ENCODE measurements at regions not wholly inside any gene's neighbourhood (a gene's known extent, or its start where the extent isn't known, plus 50 kb on each side); places are given as distances from the start of the nearest gene placed in this dataset.

- no peak overlapping the region for H3K9ac ChIP-seq (ENCODE audit: low read length)
- H3K27me3 ChIP-seq (ENCODE audit: control insufficient read depth, insufficient read depth, low read length), result no peaks in the 10 kb centered on the region
- H3K9me3 ChIP-seq (ENCODE audit: control insufficient read depth, insufficient read depth, low read depth, low read length), result no peaks in the 10 kb centered on the region
- H3K4me3 ChIP-seq (ENCODE audit: low read depth, low read length), result no peak overlapping the region
- H3K4me1 ChIP-seq (ENCODE audit: control insufficient read depth, insufficient read depth, low read length), result no peaks in the 10 kb centered on the region
- no peaks in the 10 kb centered on the region for H3K36me3 ChIP-seq (ENCODE audit: control insufficient read depth, insufficient read depth, low read length)
- H3K27ac ChIP-seq (ENCODE audit: low read depth, low read length), result no peak overlapping the region
Observed at GRCh38 chr11:10377183-10377582, 72.3 kb downstream of the ADM start.

GRCh38 chr11:10378362-10378761 lies 73.5 kb downstream of the ADM start:
- H3K4me3 ChIP-seq (ENCODE audit: low read depth, low read length), result no peak overlapping the region
- H3K9me3 ChIP-seq (ENCODE audit: control insufficient read depth, insufficient read depth, low read depth, low read length), result no peaks in the 10 kb centered on the region
- H3K27me3 ChIP-seq (ENCODE audit: control insufficient read depth, insufficient read depth, low read length), result no peaks in the 10 kb centered on the region
- H3K9ac ChIP-seq (ENCODE audit: low read length), result no peak overlapping the region
- H3K4me1 ChIP-seq (ENCODE audit: control insufficient read depth, insufficient read depth, low read length), result no peaks in the 10 kb centered on the region
- no peak overlapping the region for H3K27ac ChIP-seq (ENCODE audit: low read depth, low read length)
- H3K36me3 ChIP-seq (ENCODE audit: control insufficient read depth, insufficient read depth, low read length), result no peaks in the 10 kb centered on the region

GRCh38 chr11:10379022-10379421 lies 74.1 kb downstream of the ADM start:
- Histone ChIP-seq H3K9ac (ENCODE audit: low read length) (no peak overlapping the region), H3K4me3 (ENCODE audit: low read depth, low read length) (no peak overlapping the region), H3K27ac (ENCODE audit: low read depth, low read length) (no peak overlapping the region), H3K4me1 (ENCODE audit: control insufficient read depth, insufficient read depth, low read length) (no peaks in the 10 kb centered on the region), H3K27me3 (ENCODE audit: control insufficient read depth, insufficient read depth, low read length) (no peaks in the 10 kb centered on the region), H3K9me3 (ENCODE audit: control insufficient read depth, insufficient read depth, low read depth, low read length) (no peaks in the 10 kb centered on the region), H3K36me3 (ENCODE audit: control insufficient read depth, insufficient read depth, low read length) (no peaks in the 10 kb centered on the region)

- H3K4me1 ChIP-seq (ENCODE audit: control insufficient read depth, insufficient read depth, low read length), result no peaks in the 10 kb centered on the region
- no peak overlapping the region for H3K4me3 ChIP-seq (ENCODE audit: low read depth, low read length)
- no peak overlapping the region for H3K27ac ChIP-seq (ENCODE audit: low read depth, low read length)
- no peaks in the 10 kb centered on the region for H3K9me3 ChIP-seq (ENCODE audit: control insufficient read depth, insufficient read depth, low read depth, low read length)
- no peaks in the 10 kb centered on the region for H3K27me3 ChIP-seq (ENCODE audit: control insufficient read depth, insufficient read depth, low read length)
- no peaks in the 10 kb centered on the region for H3K36me3 ChIP-seq (ENCODE audit: control insufficient read depth, insufficient read depth, low read length)
- H3K9ac ChIP-seq (ENCODE audit: low read length), result no peak overlapping the region
Observed at GRCh38 chr11:10379426-10379825, 74.6 kb downstream of the ADM start.

GRCh38 chr11:10379871-10380568 lies 75.0 kb upstream of the AMPD3 start:
- Histone ChIP-seq H3K27me3 (ENCODE audit: control insufficient read depth, insufficient read depth, low read length) (no peaks in the 10 kb centered on the region), H3K9ac (ENCODE audit: low read length) (no peak overlapping the region), H3K27ac (ENCODE audit: low read depth, low read length) (no peak overlapping the region), H3K4me3 (ENCODE audit: low read depth, low read length) (no peak overlapping the region), H3K9me3 (ENCODE audit: control insufficient read depth, insufficient read depth, low read depth, low read length) (no peaks in the 10 kb centered on the region), H3K4me1 (ENCODE audit: control insufficient read depth, insufficient read depth, low read length) (no peaks in the 10 kb centered on the region), H3K36me3 (ENCODE audit: control insufficient read depth, insufficient read depth, low read length) (no peaks in the 10 kb centered on the region)

- H3K36me3 ChIP-seq (ENCODE audit: control insufficient read depth, insufficient read depth, low read length), result no peaks in the 10 kb centered on the region
- no peak overlapping the region for H3K9ac ChIP-seq (ENCODE audit: low read length)
- no peak overlapping the region for H3K4me3 ChIP-seq (ENCODE audit: low read depth, low read length)
- no peaks in the 10 kb centered on the region for H3K27me3 ChIP-seq (ENCODE audit: control insufficient read depth, insufficient read depth, low read length)
- H3K27ac ChIP-seq (ENCODE audit: low read depth, low read length), result no peak overlapping the region
- 0 out of 2 replicates have a peak, but pooled peaks cover 3% of the 10 kb centered on the region for H3K4me1 ChIP-seq (ENCODE audit: control insufficient read depth, insufficient read depth, low read length)
- H3K9me3 ChIP-seq (ENCODE audit: control insufficient read depth, insufficient read depth, low read depth, low read length), result no peaks in the 10 kb centered on the region
Observed at GRCh38 chr11:10380921-10381320, 74.1 kb upstream of the AMPD3 start.

- Histone ChIP-seq H3K27me3 (ENCODE audit: control insufficient read depth, insufficient read depth, low read length) (no peaks in the 10 kb centered on the region), H3K9ac (ENCODE audit: low read length) (no peak overlapping the region), H3K36me3 (ENCODE audit: control insufficient read depth, insufficient read depth, low read length) (no peaks in the 10 kb centered on the region), H3K4me1 (ENCODE audit: control insufficient read depth, insufficient read depth, low read length) (0 out of 2 replicates have a peak, but pooled peaks cover 3% of the 10 kb centered on the region), H3K9me3 (ENCODE audit: control insufficient read depth, insufficient read depth, low read depth, low read length) (no peaks in the 10 kb centered on the region), H3K27ac (ENCODE audit: low read depth, low read length) (no peak overlapping the region), H3K4me3 (ENCODE audit: low read depth, low read length) (no peak overlapping the region)
Observed at GRCh38 chr11:10381736-10382135, 73.3 kb upstream of the AMPD3 start.

GRCh38 chr11:10382518-10382917 lies 72.5 kb upstream of the AMPD3 start:
- H3K4me1 ChIP-seq (ENCODE audit: control insufficient read depth, insufficient read depth, low read length), result 0 out of 2 replicates have a peak, but pooled peaks cover 3% of the 10 kb centered on the region
- no peak overlapping the region for H3K4me3 ChIP-seq (ENCODE audit: low read depth, low read length)
- H3K9ac ChIP-seq (ENCODE audit: low read length), result no peak overlapping the region
- H3K27me3 ChIP-seq (ENCODE audit: control insufficient read depth, insufficient read depth, low read length), result no peaks in the 10 kb centered on the region
- H3K36me3 ChIP-seq (ENCODE audit: control insufficient read depth, insufficient read depth, low read length), result no peaks in the 10 kb centered on the region
- no peak overlapping the region for H3K27ac ChIP-seq (ENCODE audit: low read depth, low read length)
- no peaks in the 10 kb centered on the region for H3K9me3 ChIP-seq (ENCODE audit: control insufficient read depth, insufficient read depth, low read depth, low read length)

- Histone ChIP-seq H3K36me3 (ENCODE audit: control insufficient read depth, insufficient read depth, low read length) (no peaks in the 10 kb centered on the region), H3K4me3 (ENCODE audit: low read depth, low read length) (no peak overlapping the region), H3K9me3 (ENCODE audit: control insufficient read depth, insufficient read depth, low read depth, low read length) (peaks cover 2% of the 10 kb centered on the region), H3K9ac (ENCODE audit: low read length) (no peak overlapping the region), H3K4me1 (ENCODE audit: control insufficient read depth, insufficient read depth, low read length) (0 out of 2 replicates have a peak, but pooled peaks cover 3% of the 10 kb centered on the region), H3K27ac (ENCODE audit: low read depth, low read length) (no peak overlapping the region), H3K27me3 (ENCODE audit: control insufficient read depth, insufficient read depth, low read length) (no peaks in the 10 kb centered on the region)
Observed at GRCh38 chr11:10385696-10386095, 69.4 kb upstream of the AMPD3 start.

- Histone ChIP-seq H3K27ac (ENCODE audit: low read depth, low read length) (no peak overlapping the region), H3K4me3 (ENCODE audit: low read depth, low read length) (no peak overlapping the region), H3K36me3 (ENCODE audit: control insufficient read depth, insufficient read depth, low read length) (no peaks in the 10 kb centered on the region), H3K9ac (ENCODE audit: low read length) (no peak overlapping the region), H3K9me3 (ENCODE audit: control insufficient read depth, insufficient read depth, low read depth, low read length) (peaks cover 6% of the 10 kb centered on the region), H3K4me1 (ENCODE audit: control insufficient read depth, insufficient read depth, low read length) (0 out of 2 replicates have a peak, but pooled peaks cover 3% of the 10 kb centered on the region), H3K27me3 (ENCODE audit: control insufficient read depth, insufficient read depth, low read length) (no peaks in the 10 kb centered on the region)
Observed at GRCh38 chr11:10386361-10386760, 68.7 kb upstream of the AMPD3 start.

GRCh38 chr11:10386861-10387205 lies 68.2 kb upstream of the AMPD3 start:
- Histone ChIP-seq H3K4me3 (ENCODE audit: low read depth, low read length) (no peak overlapping the region), H3K9me3 (ENCODE audit: control insufficient read depth, insufficient read depth, low read depth, low read length) (peaks cover 6% of the 10 kb centered on the region), H3K4me1 (ENCODE audit: control insufficient read depth, insufficient read depth, low read length) (0 out of 2 replicates have a peak, but pooled peaks cover 3% of the 10 kb centered on the region), H3K9ac (ENCODE audit: low read length) (no peak overlapping the region), H3K27me3 (ENCODE audit: control insufficient read depth, insufficient read depth, low read length) (no peaks in the 10 kb centered on the region), H3K27ac (ENCODE audit: low read depth, low read length) (no peak overlapping the region), H3K36me3 (ENCODE audit: control insufficient read depth, insufficient read depth, low read length) (no peaks in the 10 kb centered on the region)

All from HUES6 (cell line).